ENCODE measurements at regions not wholly inside any gene's neighbourhood (a gene's known extent, or its start where the extent isn't known, plus 50 kb on each side); places are given as distances from the start of the nearest gene placed in this dataset.

DNA sequence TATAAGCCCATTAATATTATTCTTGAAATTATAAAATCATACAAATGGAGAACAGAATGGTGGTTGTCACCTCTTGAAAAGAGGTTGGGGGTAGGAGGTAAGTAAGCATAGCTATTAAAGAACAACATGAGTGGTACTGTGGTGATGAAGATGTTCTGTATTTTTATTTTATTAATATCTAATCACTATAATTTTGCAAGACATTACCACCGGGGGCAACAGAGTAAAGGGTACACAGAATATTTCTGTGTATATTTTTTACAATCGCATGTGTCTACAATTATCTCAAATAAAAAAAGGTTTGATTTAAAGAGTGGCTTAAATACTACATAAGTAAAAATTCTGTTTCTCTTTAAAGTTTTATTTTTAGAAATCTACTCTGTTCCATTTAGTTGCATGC is 557.8 kb downstream of the NXPH1 start:
- DNase-seq (ENCODE audit: low read depth): no peak
- H3K4me3 ChIP-seq (ENCODE audit: low read depth, low read length): no peak overlapping the region
- TF ChIP-seq, protein P1, sequence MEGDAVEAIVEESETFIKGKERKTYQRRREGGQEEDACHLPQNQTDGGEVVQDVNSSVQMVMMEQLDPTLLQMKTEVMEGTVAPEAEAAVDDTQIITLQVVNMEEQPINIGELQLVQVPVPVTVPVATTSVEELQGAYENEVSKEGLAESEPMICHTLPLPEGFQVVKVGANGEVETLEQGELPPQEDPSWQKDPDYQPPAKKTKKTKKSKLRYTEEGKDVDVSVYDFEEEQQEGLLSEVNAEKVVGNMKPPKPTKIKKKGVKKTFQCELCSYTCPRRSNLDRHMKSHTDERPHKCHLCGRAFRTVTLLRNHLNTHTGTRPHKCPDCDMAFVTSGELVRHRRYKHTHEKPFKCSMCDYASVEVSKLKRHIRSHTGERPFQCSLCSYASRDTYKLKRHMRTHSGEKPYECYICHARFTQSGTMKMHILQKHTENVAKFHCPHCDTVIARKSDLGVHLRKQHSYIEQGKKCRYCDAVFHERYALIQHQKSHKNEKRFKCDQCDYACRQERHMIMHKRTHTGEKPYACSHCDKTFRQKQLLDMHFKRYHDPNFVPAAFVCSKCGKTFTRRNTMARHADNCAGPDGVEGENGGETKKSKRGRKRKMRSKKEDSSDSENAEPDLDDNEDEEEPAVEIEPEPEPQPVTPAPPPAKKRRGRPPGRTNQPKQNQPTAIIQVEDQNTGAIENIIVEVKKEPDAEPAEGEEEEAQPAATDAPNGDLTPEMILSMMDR (IDR thresholded peaks at IDR 0.05; ENCODE audit: insufficient read depth, low read depth, low read length): no peak

DNA sequence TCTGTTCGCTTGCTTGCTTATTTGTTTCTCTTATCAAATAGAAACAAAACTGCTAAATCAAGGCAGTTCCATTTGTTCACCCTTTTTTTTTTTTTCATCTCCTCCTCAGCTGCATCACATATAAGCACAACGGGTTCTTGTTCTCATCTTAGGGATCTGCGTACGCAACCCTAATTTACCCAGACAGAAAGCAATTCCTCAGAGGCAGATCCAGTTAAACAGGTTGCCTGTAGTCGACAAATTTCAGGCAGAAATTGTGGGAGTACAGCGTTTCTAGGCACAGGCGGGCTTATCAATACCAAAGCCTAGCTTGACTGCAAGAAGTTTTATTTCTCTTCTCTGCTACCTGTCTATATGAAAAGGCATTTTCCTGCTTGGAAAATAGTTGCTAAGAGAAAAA is 565.4 kb downstream of the NXPH1 start:
- TF ChIP-seq, protein P1 (IDR thresholded peaks at IDR 0.05; ENCODE audit: insufficient read depth, low read depth, low read length): no peak
- DNase-seq (ENCODE audit: low read depth): no peak
- H3K4me3 ChIP-seq (ENCODE audit: low read depth, low read length): no peak overlapping the region

- TF ChIP-seq, protein P1 (IDR thresholded peaks at IDR 0.05; ENCODE audit: insufficient read depth, low read depth, low read length): no peak
- DNase-seq (ENCODE audit: low read depth): no peak
- no peak overlapping the region for H3K4me3 ChIP-seq (ENCODE audit: low read depth, low read length)
Measured at GRCh38 chr7:9013940-9014339, 580.5 kb downstream of the NXPH1 start.

DNA sequence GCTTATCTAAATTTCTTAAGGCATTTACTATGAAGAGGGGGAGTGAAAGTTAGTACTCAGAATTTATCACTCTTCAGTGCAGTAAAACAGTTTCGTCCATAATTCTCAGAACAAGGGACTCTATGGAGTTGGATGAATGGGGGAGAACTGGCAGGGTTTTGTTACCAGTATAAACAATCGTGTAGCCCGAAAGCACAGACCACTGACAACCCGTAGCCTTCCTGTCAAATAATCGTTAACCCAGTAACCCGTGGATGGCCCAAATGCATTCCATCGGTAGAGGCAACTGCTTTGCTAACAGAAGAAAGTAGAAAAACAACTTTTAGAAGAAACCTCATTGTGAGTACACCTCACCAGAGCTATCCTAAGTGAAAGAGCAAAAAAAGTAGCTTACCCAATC is 583.9 kb downstream of the NXPH1 start:
- no peak overlapping the region for H3K4me3 ChIP-seq (ENCODE audit: low read depth, low read length)
- TF ChIP-seq, protein P1 (IDR thresholded peaks at IDR 0.05; ENCODE audit: insufficient read depth, low read depth, low read length): no peak
- DNase-seq (ENCODE audit: low read depth): no peak

GRCh38 chr7:9022456-9022855 is 589.0 kb downstream of the NXPH1 start:
- TF ChIP-seq, protein P1 (IDR thresholded peaks at IDR 0.05; ENCODE audit: insufficient read depth, low read depth, low read length): no peak
- no peak for DNase-seq (ENCODE audit: low read depth)
- H3K4me3 ChIP-seq (ENCODE audit: low read depth, low read length): no peak overlapping the region

GRCh38 chr7:9023675-9024294 is 590.4 kb downstream of the NXPH1 start:
- TF ChIP-seq, protein P1 (IDR thresholded peaks at IDR 0.05; ENCODE audit: insufficient read depth, low read depth, low read length): no peak
- DNase-seq (ENCODE audit: low read depth): no peak
- no peak overlapping the region for H3K4me3 ChIP-seq (ENCODE audit: low read depth, low read length)

- no peak overlapping the region for H3K4me3 ChIP-seq (ENCODE audit: low read depth, low read length)
- DNase-seq (ENCODE audit: low read depth): no peak
- TF ChIP-seq, protein P1 (IDR thresholded peaks at IDR 0.05; ENCODE audit: insufficient read depth, low read depth, low read length): no peak
Measured at GRCh38 chr7:9026121-9026520, 592.7 kb downstream of the NXPH1 start.
